Activated CD4-positive, alpha-beta T cell treated with anti-CD3 and anti-CD28 coated beads for 4 hours (primary cell): ENCODE measurements at regions not wholly inside any gene's neighbourhood (a gene's known extent, or its start where the extent isn't known, plus 50 kb on each side); places are given as distances from the start of the nearest gene placed in this dataset.
"Not testable (repeated sequence)": the region's sequence is repeated elsewhere in the genome, so short reads cannot be mapped to it uniquely, and the experiment has no call there.

Experiments used
- DNase-seq, 2 donors: peaks; one replicate each; pipeline ENCODE4 v3.0.0-alpha.2; 2020

GRCh38 chr2:7436096-7436906 is 519.1 kb downstream of the RNF144A start:
- DNase-seq: no peak

- DNase-seq: no peak
Observed at GRCh38 chr2:7437141-7437540, 519.9 kb downstream of the RNF144A start.

- no peak for DNase-seq
Observed at GRCh38 chr2:7437716-7438632, 520.8 kb downstream of the RNF144A start.

GRCh38 chr2:7438855-7439254 is 521.6 kb downstream of the RNF144A start:
- no peak for DNase-seq

GRCh38 chr2:7440977-7441376 is 523.8 kb downstream of the RNF144A start:
- no peak for DNase-seq

GRCh38 chr2:7441841-7442240 is 524.6 kb downstream of the RNF144A start:
- DNase-seq: not testable (repeated sequence)

GRCh38 chr2:7444626-7445025 is 527.4 kb downstream of the RNF144A start:
- no peak for DNase-seq

- DNase-seq: no peak
Observed at GRCh38 chr2:7448578-7449264, 531.5 kb downstream of the RNF144A start.

GRCh38 chr2:7449298-7449697 is 532.1 kb downstream of the RNF144A start:
- no peak for DNase-seq

- DNase-seq: peak; percentile 58 to 63
Observed at GRCh38 chr2:7450188-7450832, 533.1 kb downstream of the RNF144A start.

- no peak for DNase-seq
Observed at GRCh38 chr2:7450833-7451190, 533.6 kb downstream of the RNF144A start.

GRCh38 chr2:7452110-7452876 is 535.1 kb downstream of the RNF144A start:
- no peak for DNase-seq

GRCh38 chr2:7454592-7454991 is 537.4 kb downstream of the RNF144A start:
- no peak for DNase-seq

- no peak for DNase-seq
Observed at GRCh38 chr2:7456762-7457161, 539.5 kb downstream of the RNF144A start.

GRCh38 chr2:7458066-7458465 is 540.9 kb downstream of the RNF144A start:
- DNase-seq: no peak

- peak; percentile 14 to 31 for DNase-seq
Observed at GRCh38 chr2:7467782-7468447, 550.7 kb downstream of the RNF144A start.

GRCh38 chr2:7468448-7468828 is 551.2 kb downstream of the RNF144A start:
- no peak for DNase-seq

- no peak for DNase-seq
Observed at GRCh38 chr2:7468955-7469354, 551.7 kb downstream of the RNF144A start.

- DNase-seq: no peak
Observed at GRCh38 chr2:7471185-7471584, 554.0 kb downstream of the RNF144A start.

GRCh38 chr2:7472465-7472864 is 555.3 kb downstream of the RNF144A start:
- no peak for DNase-seq

GRCh38 chr2:7473135-7473771 is 556.0 kb downstream of the RNF144A start:
- DNase-seq: no peak
